IMR-90 (cell line): ENCODE measurements at regions not wholly inside any gene's neighbourhood (a gene's known extent, or its start where the extent isn't known, plus 50 kb on each side); places are given as distances from the start of the nearest gene placed in this dataset.

Experiments
- ATAC-seq: fragments of 200-7000 bp; cut with Tn5 transposase; 2 replicates; pipeline ENCODE4 v1.9.1; 2020; ENCODE audit warnings: low read depth, mild to moderate bottlenecking, moderate library complexity
- BruUV-seq: library from RNA; stranded (reverse); fragments of 400-500 nt; replicated peaks from 2 replicates; lab custom pipeline; 2021; lab: Mats Ljungman, UMichigan
- CTCF ChIA-PET: fragments of 300-600 bp; formaldehyde crosslinking; extraction: SDS; loops from one replicate; lab custom pipeline; 2021; ENCODE audit warnings: antibody characterized with exemption; lab: Yijun Ruan, JAX
- POLR2A ChIA-PET: fragments of 300-600 bp; sonication (Branson Sonifier 250); formaldehyde crosslinking; loops from one replicate; lab custom pipeline; 2022; ENCODE audit warnings: antibody characterized with exemption; ENCODE audit not compliant: unreplicated experiment; lab: Charles Lee
- DNase-seq: peaks from one replicate; pipeline ENCODE4 v3.0.0; 2013
- H2AFZ ChIP-seq: replicated peaks from 2 replicates; pipeline ENCODE3; 2013; ENCODE audit warnings: low read length, mild to moderate bottlenecking; ENCODE audit not compliant: poor library complexity
- H2AK5ac ChIP-seq: 2 replicates; pipeline ENCODE4 v1.6.1; 2013; ENCODE audit warnings: low read depth, low read length, inconsistent platforms
- H2AK9ac ChIP-seq: replicated peaks from 2 replicates; pipeline ENCODE3; 2013; ENCODE audit warnings: mild to moderate bottlenecking, low read depth, low read length, moderate library complexity; ENCODE audit not compliant: poor library complexity
- H2BK120ac ChIP-seq: 2 replicates; pipeline ENCODE4 v1.6.1; 2013; ENCODE audit warnings: low read depth, low read length, inconsistent platforms
- H2BK15ac ChIP-seq: 3 replicates; pipeline ENCODE4 v1.6.1; 2013; ENCODE audit warnings: low read depth, low read length, inconsistent platforms
- H2BK20ac ChIP-seq: 2 replicates; pipeline ENCODE4 v1.6.1; 2013; ENCODE audit warnings: low read depth, mild to moderate bottlenecking, inconsistent platforms, low read length, moderate library complexity
- H2BK5ac ChIP-seq: 2 replicates; pipeline ENCODE4 v1.6.1; 2013; ENCODE audit warnings: mild to moderate bottlenecking, low read depth, low read length, inconsistent platforms; ENCODE audit not compliant: poor library complexity, severe bottlenecking
- H3K14ac ChIP-seq: replicated peaks from 2 replicates; pipeline ENCODE4 v1.6.1; 2013; ENCODE audit warnings: low read depth, low read length, inconsistent platforms
- H3K18ac ChIP-seq: 2 replicates; pipeline ENCODE4 v1.6.1; 2013; ENCODE audit warnings: low read depth, low read length, control low read depth
- H3K23ac ChIP-seq: 2 replicates; pipeline ENCODE4 v1.6.1; 2013; ENCODE audit warnings: low read depth, low read length, inconsistent platforms
- H3K27ac ChIP-seq: 2 replicates; pipeline ENCODE4 v1.5.1; 2013; ENCODE audit warnings: mild to moderate bottlenecking, control low read depth, low read length; ENCODE audit not compliant: insufficient read depth
- H3K27me3 ChIP-seq: 2 replicates; pipeline ENCODE4 v1.6.1; 2013; ENCODE audit warnings: low read length; ENCODE audit not compliant: control insufficient read depth, insufficient read depth
- H3K36me3 ChIP-seq: 2 replicates; pipeline ENCODE4 v1.6.1; 2013; ENCODE audit warnings: low read length, mixed read lengths; ENCODE audit not compliant: control insufficient read depth, insufficient read depth
- H3K4ac ChIP-seq: 2 replicates; pipeline ENCODE4 v1.6.1; 2013; ENCODE audit warnings: low read depth, low read length, inconsistent platforms
- H3K4me1 ChIP-seq: 2 replicates; pipeline ENCODE4 v1.6.1; 2013; ENCODE audit warnings: low read length, mixed read lengths; ENCODE audit not compliant: control insufficient read depth, insufficient read depth
- H3K4me2 ChIP-seq: 2 replicates; pipeline ENCODE4 v1.6.1; 2013; ENCODE audit warnings: low read depth, mild to moderate bottlenecking, control low read depth, low read length, moderate library complexity
- H3K4me3 ChIP-seq: 2 replicates; pipeline ENCODE4 v1.5.1; 2013; ENCODE audit warnings: low read depth, mild to moderate bottlenecking, control low read depth, low read length, moderate library complexity; ENCODE audit not compliant: insufficient read depth
- H3K56ac ChIP-seq: 2 replicates; pipeline ENCODE4 v1.6.1; 2013; ENCODE audit warnings: low read length, inconsistent platforms; ENCODE audit not compliant: insufficient read depth; ENCODE audit errors: extremely low read depth
- H3K79me1 ChIP-seq, 2 experiments: 2 replicates each; pipeline ENCODE4 v1.6.1; 2013; ENCODE audit warnings: low read length in 2 of 2, inconsistent platforms in 1 of 2, low read depth in 1 of 2
- H3K9ac ChIP-seq: 2 replicates; pipeline ENCODE4 v1.6.1; 2013; ENCODE audit warnings: low read depth, low read length, control low read depth
- H3K9me1 ChIP-seq: 2 replicates; pipeline ENCODE4 v1.6.1; 2013; ENCODE audit warnings: low read length, inconsistent platforms; ENCODE audit not compliant: insufficient read depth
- H3K9me3 ChIP-seq: 2 replicates; pipeline ENCODE4 v1.6.1; 2013; ENCODE audit warnings: low read length; ENCODE audit not compliant: control insufficient read depth, insufficient read depth
- H4K20me1 ChIP-seq: 2 replicates; pipeline ENCODE4 v1.6.1; 2013; ENCODE audit warnings: low read length, inconsistent platforms; ENCODE audit not compliant: insufficient read depth
- H4K5ac ChIP-seq: 2 replicates; pipeline ENCODE4 v1.6.1; 2013; ENCODE audit warnings: mild to moderate bottlenecking, low read depth, low read length, control low read depth
- H4K8ac ChIP-seq, 2 experiments: 2 replicates each; pipeline ENCODE4 v1.6.1; 2013; ENCODE audit warnings: low read depth in 2 of 2, low read length in 2 of 2, control low read depth in 1 of 2, inconsistent platforms in 1 of 2
- H4K91ac ChIP-seq: 2 replicates; pipeline ENCODE4 v1.6.1; 2013; ENCODE audit warnings: low read depth, low read length, inconsistent platforms; ENCODE audit not compliant: insufficient read depth
- BHLHE40 ChIP-seq: fragments of 150-350 bp; IDR thresholded peaks from 2 replicates; pipeline ENCODE4 v1.6.1; 2016; ENCODE audit warnings: mild to moderate bottlenecking, low read depth, low read length
- CHD1 ChIP-seq: IDR thresholded peaks from 2 replicates; pipeline ENCODE4 v1.6.1; 2012; ENCODE audit warnings: low read depth, low read length, improper control_type of control experiment
- FOS ChIP-seq: fragments of 150-350 bp; IDR thresholded peaks from 2 replicates; pipeline ENCODE4 v1.6.1; 2016; ENCODE audit warnings: low read depth, low read length
- MAFK ChIP-seq: IDR thresholded peaks from 2 replicates; pipeline ENCODE4 v1.6.1; 2012; ENCODE audit warnings: low read depth, low read length, improper control_type of control experiment
- MAZ ChIP-seq: IDR thresholded peaks from 2 replicates; pipeline ENCODE4 v1.6.1; 2012; ENCODE audit warnings: low read depth, mild to moderate bottlenecking, low read length, improper control_type of control experiment, moderate library complexity, borderline replicate concordance
- MXI1 ChIP-seq: IDR thresholded peaks from 2 replicates; pipeline ENCODE4 v1.6.1; 2012; ENCODE audit warnings: low read depth, mild to moderate bottlenecking, low read length, moderate library complexity, borderline replicate concordance
- NFE2L2 ChIP-seq: fragments of 150-350 bp; IDR thresholded peaks from 2 replicates; pipeline ENCODE4 v1.6.1; 2016; ENCODE audit warnings: low read depth, mild to moderate bottlenecking, low read length
- POLR2A ChIP-seq: IDR thresholded peaks from 2 replicates; pipeline ENCODE4 v1.6.1; 2012; ENCODE audit warnings: mild to moderate bottlenecking, low read depth, low read length
- RAD21 ChIP-seq: IDR thresholded peaks from 2 replicates; pipeline ENCODE4 v1.6.1; 2012; ENCODE audit warnings: low read length, improper control_type of control experiment
- RFX5 ChIP-seq: IDR thresholded peaks from 2 replicates; pipeline ENCODE4 v1.8.0; 2012; ENCODE audit warnings: low read depth, mild to moderate bottlenecking, low read length, moderate library complexity
- SMC3 ChIP-seq: fragments of 150-350 bp; IDR thresholded peaks from 2 replicates; pipeline ENCODE4 v1.6.1; 2016; ENCODE audit warnings: low read depth, mild to moderate bottlenecking, antibody characterized with exemption, low read length, moderate library complexity
- WGBS, 2 experiments: methylation state at CpG; one replicate each; pipeline versions ENCODE4 v1.1.5 to v1.1.7; 2013; ENCODE audit warnings: missing lambda C conversion rate in 2 of 2; ENCODE audit not compliant: insufficient read length in 1 of 2; ENCODE audit errors: extremely low coverage in 2 of 2; 5-methylcytosine and 5-hydroxymethylcytosine counted together
- dilution Hi-C: fragments of 300-500 bp; cut with HindIII; formaldehyde crosslinking; loops from one replicate; pipeline ENCODE4 v1.14.3; 2018; ENCODE audit warnings: low sequenced_read_pairs; ENCODE audit not compliant: unreplicated experiment
- in situ Hi-C: fragments of 300-500 bp; cut with MboI; formaldehyde crosslinking; loops from 3 replicates; pipeline ENCODE4 v1.14.3; 2019; ENCODE audit warnings: low sequenced_read_pairs, inconsistent platforms, mixed read lengths
- intact Hi-C: fragments of 100-400 bp; cut with micrococcal nuclease; formaldehyde crosslinking; loops from 2 replicates; pipeline ENCODE4 v1.10.0; 2022
- TF ChIP-seq, protein P1 (sequence below): fragments of 150-350 bp; IDR thresholded peaks from 2 replicates; pipeline ENCODE4 v1.6.1; 2017; ENCODE audit warnings: mild to moderate bottlenecking, antibody characterized with exemption, low read length, low read depth
- TF ChIP-seq, protein P2 (sequence below): fragments of 150-350 bp; IDR thresholded peaks from 2 replicates; pipeline ENCODE4 v1.6.1; 2016; ENCODE audit warnings: low read depth, mild to moderate bottlenecking, low read length, moderate library complexity, borderline replicate concordance

DNA sequence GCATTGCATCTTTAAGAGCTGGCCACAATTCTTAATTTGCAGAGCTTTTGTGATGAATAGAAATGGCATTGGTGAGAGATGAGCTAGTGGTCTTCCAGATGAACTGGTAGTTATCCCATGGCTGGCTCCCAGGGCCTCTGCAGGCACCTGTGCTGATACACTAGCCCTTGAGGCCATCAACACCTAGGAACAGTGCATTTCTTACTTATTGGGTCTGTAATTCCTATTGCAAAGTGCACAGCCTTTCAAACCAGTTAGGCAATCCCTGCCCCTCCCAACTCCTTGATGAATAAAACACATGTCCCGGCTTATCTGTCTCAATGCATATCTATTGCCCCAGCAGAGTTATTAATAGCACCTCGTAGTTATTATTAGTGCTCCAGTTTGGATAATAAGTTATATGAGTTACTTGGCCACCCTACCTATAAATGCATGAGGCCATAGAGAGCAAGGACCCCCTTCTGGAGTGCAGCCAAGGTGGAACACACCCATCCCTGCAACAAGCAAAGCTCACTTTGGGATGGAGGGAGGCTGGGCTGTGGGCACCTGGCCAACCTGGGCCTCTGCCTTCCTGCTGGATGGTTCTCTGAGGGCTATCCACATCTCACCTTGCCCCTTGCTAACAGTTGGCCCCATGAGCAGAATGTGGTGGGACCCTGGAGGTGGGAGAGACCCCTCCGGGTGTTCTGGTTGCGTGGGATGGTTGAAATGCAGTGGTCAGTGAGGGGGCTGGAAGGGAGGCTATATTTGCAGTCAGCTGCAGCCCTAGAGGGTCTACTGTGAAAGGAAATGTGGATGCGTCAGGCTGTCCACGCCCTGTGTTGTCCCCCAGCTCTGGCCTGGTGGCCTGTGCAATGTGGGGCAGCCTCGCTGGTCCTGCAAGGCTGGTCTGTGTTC lies 455.9 kb upstream of the HS6ST1 start (continued):
- TF ChIP-seq MAFK: no peak

DNA sequence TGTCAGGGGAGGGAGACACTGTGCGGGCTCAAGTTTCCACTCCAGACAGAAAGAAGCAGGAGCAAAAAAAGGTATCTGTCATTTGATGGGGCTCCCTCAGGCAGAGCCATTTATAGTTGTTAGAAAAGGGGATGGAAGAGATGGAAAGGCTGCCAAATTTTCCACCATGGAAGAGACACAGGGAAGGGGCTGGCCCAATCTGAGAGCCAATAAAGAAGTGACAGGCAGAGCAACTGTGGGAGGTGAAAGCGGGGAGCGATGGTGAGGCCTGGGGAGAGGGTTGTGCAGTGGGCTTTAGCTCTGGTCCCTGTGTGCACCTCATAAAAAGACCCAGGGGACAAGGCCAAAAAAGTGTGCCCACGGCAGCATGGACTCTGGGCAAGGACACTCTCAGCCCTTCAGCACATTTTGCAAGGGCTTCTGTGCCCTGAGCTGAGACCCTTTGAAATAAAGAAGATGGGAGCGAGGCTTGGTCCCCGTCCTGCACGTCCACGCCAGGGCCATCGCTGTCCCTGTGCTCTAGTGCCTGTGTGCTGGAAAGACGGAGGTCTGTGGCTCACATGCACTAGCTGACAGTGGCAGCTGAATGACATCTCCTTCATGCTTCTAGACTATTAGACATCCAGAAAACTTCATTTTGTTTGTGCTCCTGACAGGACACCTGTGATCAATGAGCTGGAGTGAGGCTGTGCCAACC lies 456.7 kb upstream of the HS6ST1 start:
- H3K27me3 ChIP-seq: peaks cover 10% of the 10 kb centered on the region; the same call in 1 of the 2 replicates
- no peak overlapping the region for H3K27ac ChIP-seq
- CTCF ChIA-PET: no interaction called here
- no TSS peak for BruUV-seq
- no peak overlapping the region for H3K56ac ChIP-seq
- no peak overlapping the region for H4K5ac ChIP-seq
- intact Hi-C loops (no loop called here), in situ Hi-C loops (no loop called here), dilution Hi-C loops (no loop called here)
- no peaks in the 10 kb centered on the region for H3K9me1 ChIP-seq
- no peaks in the 10 kb centered on the region for H4K20me1 ChIP-seq
- ATAC-seq (no peak), DNase-seq (no peak)
- no peaks in the 10 kb centered on the region for H3K4me1 ChIP-seq
- H3K79me1 ChIP-seq: no peaks in the 10 kb centered on the region
- POLR2A ChIA-PET: no interaction called here
- H3K4ac ChIP-seq: no peak overlapping the region
- no peak overlapping the region for H3K4me2 ChIP-seq
- no peak overlapping the region for H2BK120ac ChIP-seq
- H2BK15ac ChIP-seq: no peak overlapping the region
- no peak overlapping the region for H4K91ac ChIP-seq
- no peaks in the 10 kb centered on the region for H3K9me3 ChIP-seq
- H4K8ac ChIP-seq: no peak overlapping the region
- no peak overlapping the region for H2BK5ac ChIP-seq
- no peak overlapping the region for H3K9ac ChIP-seq
- WGBS, 2 experiments: 86% methylated on average over 2 of the region's 10 CpGs; no CpG with 5 or more reads in 1 of the 2 experiments
- H2AK9ac ChIP-seq: no peak overlapping the region
- H3K23ac ChIP-seq: no peak overlapping the region
- no peak overlapping the region for H3K14ac ChIP-seq
- H2AK5ac ChIP-seq: no peak overlapping the region
- H2BK20ac ChIP-seq: no peak overlapping the region
- no peak overlapping the region for H2AFZ ChIP-seq
- no peak overlapping the region for H3K18ac ChIP-seq
- H3K4me3 ChIP-seq: no peak overlapping the region
- no peaks in the 10 kb centered on the region for H3K36me3 ChIP-seq
- TF ChIP-seq MAFK: no peak
- TF ChIP-seq BHLHE40: no peak
- no peak for TF ChIP-seq RFX5
- TF ChIP-seq RAD21: no peak
- no peak for TF ChIP-seq MXI1
- TF ChIP-seq, protein P1, sequence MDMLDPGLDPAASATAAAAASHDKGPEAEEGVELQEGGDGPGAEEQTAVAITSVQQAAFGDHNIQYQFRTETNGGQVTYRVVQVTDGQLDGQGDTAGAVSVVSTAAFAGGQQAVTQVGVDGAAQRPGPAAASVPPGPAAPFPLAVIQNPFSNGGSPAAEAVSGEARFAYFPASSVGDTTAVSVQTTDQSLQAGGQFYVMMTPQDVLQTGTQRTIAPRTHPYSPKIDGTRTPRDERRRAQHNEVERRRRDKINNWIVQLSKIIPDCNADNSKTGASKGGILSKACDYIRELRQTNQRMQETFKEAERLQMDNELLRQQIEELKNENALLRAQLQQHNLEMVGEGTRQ: no peak
- TF ChIP-seq, protein P2, sequence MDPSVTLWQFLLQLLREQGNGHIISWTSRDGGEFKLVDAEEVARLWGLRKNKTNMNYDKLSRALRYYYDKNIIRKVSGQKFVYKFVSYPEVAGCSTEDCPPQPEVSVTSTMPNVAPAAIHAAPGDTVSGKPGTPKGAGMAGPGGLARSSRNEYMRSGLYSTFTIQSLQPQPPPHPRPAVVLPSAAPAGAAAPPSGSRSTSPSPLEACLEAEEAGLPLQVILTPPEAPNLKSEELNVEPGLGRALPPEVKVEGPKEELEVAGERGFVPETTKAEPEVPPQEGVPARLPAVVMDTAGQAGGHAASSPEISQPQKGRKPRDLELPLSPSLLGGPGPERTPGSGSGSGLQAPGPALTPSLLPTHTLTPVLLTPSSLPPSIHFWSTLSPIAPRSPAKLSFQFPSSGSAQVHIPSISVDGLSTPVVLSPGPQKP: no peak
- TF ChIP-seq MAZ: no peak
- TF ChIP-seq POLR2A: no peak
- TF ChIP-seq CHD1: no peak
- TF ChIP-seq FOS: no peak
- no peak for TF ChIP-seq NFE2L2
- no peak for TF ChIP-seq SMC3
